Tibial nerve (tissue), 4 donors: ENCODE measurements at regions not wholly inside any gene's neighbourhood (a gene's known extent, or its start where the extent isn't known, plus 50 kb on each side); places are given as distances from the start of the nearest gene placed in this dataset.

Experiments used
- CTCF ChIP-seq, 5 experiments: fragments of 200-600 bp in 3 of 5; fragments of 450-650 bp in 2 of 5; sonication (generic) in 3 of 5; IDR thresholded peaks; one replicate each; pipeline ENCODE4 v1.5.1; 2016 to 2019; ENCODE audit warnings: antibody characterized with exemption in 5 of 5, mild to moderate bottlenecking in 3 of 5, moderate library complexity in 2 of 5
- EP300 ChIP-seq, 2 donors: sonication (generic); formaldehyde crosslinking; IDR thresholded peaks; one replicate each; pipeline ENCODE4 v1.6.1; 2017; ENCODE audit warnings: antibody characterized with exemption in 2 of 2, mild to moderate bottlenecking in 1 of 2

- TF ChIP-seq EP300 (IDR thresholded peaks at IDR 0.05) (no peak), CTCF (IDR thresholded peaks at IDR 0.05) (no peak)
These were observed 199.2 kb upstream of the ANKRD55 start for GRCh38 chr5:56432321-56432720.
